Breast epithelium (tissue), 4 donors: ENCODE measurements at regions not wholly inside any gene's neighbourhood (a gene's known extent, or its start where the extent isn't known, plus 50 kb on each side); places are given as distances from the start of the nearest gene placed in this dataset.
"Not testable (repeated sequence)": the region's sequence is repeated elsewhere in the genome, so short reads cannot be mapped to it uniquely, and the experiment has no call there.

Experiments
- DNase-seq, 2 donors: peaks; one replicate each; pipeline ENCODE4 v3.0.0-alpha.2; 2019; ENCODE audit warnings: low spot score in 2 of 2
- H3K27ac ChIP-seq, 2 donors: fragments of 200-600 bp; sonication (generic) in 1 of 2; one replicate each; pipeline ENCODE4 v1.5.1; 2016 to 2019; ENCODE audit warnings: mild to moderate bottlenecking in 1 of 2
- H3K27me3 ChIP-seq, 2 donors: fragments of 200-600 bp; sonication (generic) in 1 of 2; one replicate each; pipeline versions ENCODE4 v1.5.1 to v1.6.0; 2017 to 2019; ENCODE audit warnings: control low read depth in 1 of 2, mild to moderate bottlenecking in 1 of 2
- H3K36me3 ChIP-seq: fragments of 200-600 bp; one replicate; pipeline ENCODE4 v1.5.1; 2019
- H3K4me1 ChIP-seq, 2 donors: fragments of 200-600 bp; sonication (generic); one replicate each; pipeline ENCODE4 v1.5.1; 2016 to 2019; ENCODE audit warnings: control low read depth in 1 of 2
- H3K4me3 ChIP-seq, 3 donors: fragments of 200-600 bp; sonication (generic); 1 replicate in 2 of 3; 2 replicates in 1 of 3; pipeline ENCODE4 v1.5.1; 2016 to 2019; ENCODE audit warnings: mild to moderate bottlenecking in 3 of 3, moderate library complexity in 2 of 3
- H3K9me3 ChIP-seq, 2 donors: fragments of 200-600 bp; sonication (generic) in 1 of 2; one replicate each; pipeline ENCODE4 v1.5.1; 2016 to 2019; ENCODE audit warnings: control low read depth in 1 of 2
- CTCF ChIP-seq, 3 donors: fragments of 450-650 bp; IDR thresholded peaks; one replicate each; pipeline ENCODE4 v1.5.1; 2016 to 2017; ENCODE audit warnings: antibody characterized with exemption in 3 of 3, mild to moderate bottlenecking in 3 of 3, moderate library complexity in 3 of 3
- POLR2A ChIP-seq: fragments of 450-650 bp; IDR thresholded peaks from one replicate; pipeline ENCODE4 v1.6.1; 2016; ENCODE audit warnings: antibody characterized with exemption, mild to moderate bottlenecking, moderate library complexity
- POLR2AphosphoS5 ChIP-seq, 3 donors: sonication (generic); formaldehyde crosslinking; IDR thresholded peaks; one replicate each; pipeline ENCODE4 v1.6.1; 2017; ENCODE audit warnings: antibody characterized with exemption in 3 of 3
- intact Hi-C: fragments of 100-400 bp; cut with DNase I; formaldehyde crosslinking; loops from one replicate; pipeline ENCODE4 v1.15.1; 2023; ENCODE audit warnings: low total_unique reads

- H3K27ac ChIP-seq = no peak overlapping the region
- TF ChIP-seq POLR2AphosphoS5 (IDR thresholded peaks at IDR 0.05) (no peak), POLR2A (no peak)
- intact Hi-C loops = no loop called here
- H3K27me3 ChIP-seq = peaks cover 0 to 3% of the 10 kb centered on the region in 2 donors
- H3K9me3 ChIP-seq = no peaks in the 10 kb centered on the region
- H3K36me3 ChIP-seq = no peaks in the 10 kb centered on the region
- DNase-seq = no peak
- no peak overlapping the region for H3K4me3 ChIP-seq
- no peaks in the 10 kb centered on the region for H3K4me1 ChIP-seq
Observed at GRCh38 chr10:106347547-106347946, 817.0 kb downstream of the SORCS1 start.

- H3K27ac ChIP-seq, H3K9me3 ChIP-seq, H3K4me3 ChIP-seq, DNase-seq, H3K27me3 ChIP-seq, intact Hi-C loops, H3K36me3 ChIP-seq, H3K4me1 ChIP-seq: not testable (repeated sequence)
Observed at GRCh38 chr10:106343539-106343938, 821.0 kb downstream of the SORCS1 start.

GRCh38 chr10:106341356-106341755 is 823.1 kb downstream of the SORCS1 start:
- DNase-seq = no peak
- Histone ChIP-seq H3K4me1 (no peaks in the 10 kb centered on the region), H3K36me3 (no peaks in the 10 kb centered on the region), H3K27ac (no peak overlapping the region), H3K9me3 (no peaks in the 10 kb centered on the region), H3K4me3 (no peak overlapping the region), H3K27me3 (no peaks in the 10 kb centered on the region)
- intact Hi-C loops = no loop called here
- no peak for TF ChIP-seq CTCF (IDR thresholded peaks at IDR 0.05)
- TF ChIP-seq POLR2AphosphoS5 (IDR thresholded peaks at IDR 0.05) = no peak
- no peak for TF ChIP-seq POLR2A

GRCh38 chr10:106338486-106338885 is 826.0 kb downstream of the SORCS1 start:
- no peak overlapping the region for H3K4me3 ChIP-seq
- TF ChIP-seq CTCF (IDR thresholded peaks at IDR 0.05) (no peak), POLR2A (no peak), POLR2AphosphoS5 (IDR thresholded peaks at IDR 0.05) (no peak)
- H3K9me3 ChIP-seq = no peaks in the 10 kb centered on the region
- no peaks in the 10 kb centered on the region for H3K4me1 ChIP-seq
- no peaks in the 10 kb centered on the region for H3K27me3 ChIP-seq
- DNase-seq = no peak
- intact Hi-C loops = no loop called here
- no peak overlapping the region for H3K27ac ChIP-seq
- no peaks in the 10 kb centered on the region for H3K36me3 ChIP-seq

- intact Hi-C loops = no loop called here
- H3K4me3 ChIP-seq = no peak overlapping the region
Observed at GRCh38 chr10:106336874-106337273, 827.6 kb downstream of the SORCS1 start.

GRCh38 chr10:106327747-106328146 is 836.8 kb downstream of the SORCS1 start:
- no peak for DNase-seq
- Histone ChIP-seq H3K27ac (no peak overlapping the region), H3K4me1 (no peaks in the 10 kb centered on the region), H3K9me3 (peaks cover 8 to 35% of the 10 kb centered on the region in 2 donors), H3K27me3 (no peaks in the 10 kb centered on the region), H3K4me3 (no peak overlapping the region), H3K36me3 (no peaks in the 10 kb centered on the region)
- intact Hi-C loops = no loop called here
- TF ChIP-seq POLR2AphosphoS5 (IDR thresholded peaks at IDR 0.05) = no peak
- TF ChIP-seq POLR2A = no peak
- no peak for TF ChIP-seq CTCF (IDR thresholded peaks at IDR 0.05)

More at GRCh38 chr10:106336874-106337273, 827.6 kb downstream of the SORCS1 start:
- Histone ChIP-seq H3K4me1 (no peaks in the 10 kb centered on the region), H3K9me3 (no peaks in the 10 kb centered on the region), H3K27ac (no peak overlapping the region), H3K36me3 (no peaks in the 10 kb centered on the region), H3K27me3 (no peaks in the 10 kb centered on the region)
- no peak for DNase-seq
- TF ChIP-seq CTCF (IDR thresholded peaks at IDR 0.05) (no peak), POLR2A (no peak), POLR2AphosphoS5 (IDR thresholded peaks at IDR 0.05) (no peak)
